ENCODE measurements at regions not wholly inside any gene's neighbourhood (a gene's known extent, or its start where the extent isn't known, plus 50 kb on each side); places are given as distances from the start of the nearest gene placed in this dataset.
"Not testable (repeated sequence)": the region's sequence is repeated elsewhere in the genome, so short reads cannot be mapped to it uniquely, and the experiment has no call there.

DNA sequence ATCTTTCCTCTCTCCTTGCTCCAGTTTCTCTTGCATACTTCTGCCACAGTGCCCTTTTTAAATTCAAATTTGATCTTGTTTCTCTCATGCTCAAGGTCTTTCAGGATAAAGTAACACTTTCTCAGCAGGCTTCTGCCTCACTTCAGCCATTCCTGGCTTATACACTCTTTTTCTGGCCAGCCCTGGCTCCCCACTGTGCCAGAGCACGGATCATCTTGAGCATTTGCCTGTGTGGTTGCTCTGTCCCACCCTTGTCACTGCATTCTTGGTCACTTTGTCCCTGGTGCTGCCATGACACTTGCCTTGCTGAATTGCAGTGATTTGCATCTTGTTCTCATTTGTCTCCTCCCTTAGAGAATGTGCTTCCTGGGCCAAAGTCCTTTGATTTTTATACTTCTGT is 634.3 kb downstream of the TMEM182 start:
- no peak for DNase-seq

DNA sequence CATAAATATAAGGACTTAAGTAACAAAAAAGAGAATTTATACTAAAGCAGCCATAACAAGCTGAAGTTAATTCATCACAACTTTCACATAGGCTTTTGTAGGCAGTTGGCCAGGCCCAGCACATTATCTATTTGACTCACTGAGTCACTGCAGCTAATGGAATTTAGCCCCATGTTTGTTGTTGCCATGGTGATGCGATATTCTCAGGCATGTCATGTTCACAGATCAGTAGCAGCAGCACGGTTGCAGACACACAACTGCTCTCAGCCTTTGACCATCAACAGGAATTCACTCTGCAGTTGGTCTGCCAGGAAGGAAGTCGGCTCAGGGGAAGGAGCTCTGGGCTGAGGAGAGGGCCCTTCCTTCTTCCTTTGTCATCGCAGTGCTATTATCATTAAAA is 639.8 kb downstream of the TMEM182 start:
- no peak for DNase-seq

- DNase-seq = no peak
Measured at GRCh38 chr2:103402336-103402735, 640.5 kb downstream of the TMEM182 start.

GRCh38 chr2:103402944-103403343 is 641.1 kb downstream of the TMEM182 start:
- no peak for DNase-seq

DNA sequence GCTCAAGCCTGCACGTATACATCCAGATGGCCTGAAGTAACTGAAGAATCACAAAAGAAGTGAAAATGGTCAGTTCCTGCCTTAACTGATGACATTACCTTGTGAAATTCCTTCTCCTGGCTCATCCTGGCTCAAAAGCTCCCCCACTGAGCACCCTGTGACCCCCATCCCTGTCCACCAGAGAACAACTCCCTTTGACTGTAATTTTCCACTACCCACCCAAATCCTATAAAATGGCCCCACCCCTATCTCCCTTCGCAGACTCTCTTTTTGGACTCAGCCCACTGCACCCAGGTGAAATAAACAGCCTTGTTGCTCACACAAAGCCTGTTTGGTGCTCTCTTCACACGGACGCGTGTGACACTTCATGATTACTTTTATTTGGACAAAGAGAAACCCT is 641.6 kb downstream of the TMEM182 start:
- not testable (repeated sequence) for DNase-seq

DNA sequence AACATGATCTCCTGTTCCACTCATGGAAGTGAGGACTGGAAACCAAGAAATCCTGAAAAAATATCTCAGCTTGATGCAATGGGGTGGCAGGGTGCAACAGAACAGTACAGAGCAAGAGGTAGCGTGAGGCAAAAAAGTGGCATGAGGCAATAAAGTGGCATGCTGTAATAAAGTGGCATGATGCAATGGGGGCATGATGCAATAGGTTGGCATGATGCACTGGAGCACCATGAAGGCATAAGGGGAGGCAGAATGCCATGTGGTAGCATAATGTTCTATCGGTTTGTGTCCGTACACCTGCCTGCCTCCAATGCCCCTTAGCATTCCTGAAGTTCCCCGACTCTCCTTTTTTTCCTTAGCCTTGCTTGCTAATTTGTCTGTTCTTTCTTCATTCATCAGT is 648.4 kb downstream of the TMEM182 start:
- no peak for DNase-seq

DNA sequence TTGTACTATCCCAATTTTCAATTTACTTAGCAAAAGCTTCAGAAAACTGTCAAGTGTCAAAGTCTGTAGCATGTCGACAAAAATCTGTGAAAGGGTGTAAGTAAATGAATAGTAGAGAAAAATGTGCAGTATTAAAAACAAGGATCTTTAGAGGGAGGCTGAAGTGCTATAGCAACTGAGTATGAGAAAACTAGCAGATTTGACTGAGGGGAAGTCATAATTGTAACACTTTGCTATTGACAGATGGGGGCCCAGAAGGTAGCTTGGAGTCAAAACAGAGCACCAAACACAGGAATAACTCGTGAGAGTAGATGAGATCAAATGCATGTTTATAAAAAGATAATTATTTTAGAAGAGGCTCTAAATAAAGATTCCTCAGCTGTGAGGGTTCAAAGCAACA is 657.7 kb downstream of the TMEM182 start:
- no peak for DNase-seq

DNA sequence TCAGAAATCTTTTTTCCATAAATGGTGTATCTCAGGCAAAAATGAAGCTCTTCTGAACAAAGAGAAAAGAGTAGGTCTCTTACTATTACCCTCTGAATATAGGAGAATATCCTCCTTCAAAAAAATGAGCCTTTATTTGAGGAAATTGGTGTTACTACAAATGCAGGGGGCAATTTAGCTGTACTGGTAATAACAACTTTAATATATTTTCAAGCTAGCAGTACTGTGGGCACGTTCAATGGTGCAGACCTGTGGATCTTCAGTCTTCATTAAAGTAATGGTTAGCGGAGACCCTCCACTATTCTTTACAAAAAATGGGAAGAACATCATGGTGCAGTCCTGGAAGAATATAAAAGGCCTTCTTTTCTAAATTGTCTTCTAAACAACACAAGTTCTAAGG is 661.3 kb downstream of the TMEM182 start:
- DNase-seq = no peak

DNA sequence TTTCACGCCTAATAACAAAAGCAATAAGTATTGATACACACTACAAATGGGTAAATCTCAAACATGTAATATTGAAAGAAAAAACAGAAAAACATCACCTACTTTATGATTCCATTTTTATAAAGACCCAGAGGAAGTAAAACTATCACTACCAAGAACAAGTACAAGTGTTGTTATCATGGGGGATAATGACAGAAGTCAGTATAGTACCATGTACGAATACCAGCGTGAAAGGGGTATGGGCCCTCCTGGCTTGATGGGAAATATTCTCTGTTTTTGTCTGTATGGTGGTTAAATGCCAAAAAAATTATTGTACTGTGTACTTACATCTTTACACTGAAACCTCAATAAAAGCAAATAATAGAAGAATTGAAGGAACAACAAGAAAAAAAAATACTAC is 665.7 kb downstream of the TMEM182 start:
- no peak for DNase-seq

GRCh38 chr2:103430191-103430590 is 668.4 kb downstream of the TMEM182 start:
- DNase-seq = no peak

DNA sequence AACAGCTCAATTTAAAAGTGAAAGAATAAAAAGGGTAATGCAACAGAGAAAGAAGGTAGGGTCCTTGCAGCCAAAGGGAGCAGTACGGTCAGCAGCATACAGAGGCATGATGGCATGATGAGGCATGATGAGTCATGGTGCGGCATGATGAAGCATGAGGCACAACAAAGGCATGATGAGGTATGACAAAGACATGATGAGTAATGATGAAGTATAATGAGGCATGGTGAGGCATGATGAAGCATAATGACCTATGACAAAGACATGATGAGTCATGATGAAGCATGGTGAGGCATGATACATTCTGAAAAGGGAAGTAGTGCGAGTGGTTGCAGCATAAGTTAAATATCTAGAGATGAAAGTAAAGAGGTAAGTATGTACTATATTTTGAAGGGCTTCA is 673.2 kb downstream of the TMEM182 start:
- no peak for DNase-seq

DNA sequence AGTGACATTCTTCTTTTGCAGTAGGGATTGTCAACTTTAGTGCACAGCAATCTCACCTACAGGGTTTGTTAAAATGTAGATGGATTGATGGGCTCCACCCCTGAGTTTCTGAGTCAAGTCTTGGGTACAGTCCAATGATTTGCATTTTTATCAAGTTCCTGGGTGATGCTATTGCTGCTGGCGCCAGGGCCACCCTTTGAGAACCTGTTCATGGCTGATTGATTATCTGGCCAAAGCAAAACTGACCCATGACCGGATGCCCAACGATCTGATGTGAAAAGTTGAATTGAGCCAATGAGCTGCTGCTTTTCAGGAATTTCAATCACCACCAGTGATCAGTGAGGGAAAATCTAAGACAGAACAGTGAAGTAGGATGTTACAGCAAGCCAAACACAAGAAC is 675.3 kb downstream of the TMEM182 start:
- DNase-seq = no peak

DNA sequence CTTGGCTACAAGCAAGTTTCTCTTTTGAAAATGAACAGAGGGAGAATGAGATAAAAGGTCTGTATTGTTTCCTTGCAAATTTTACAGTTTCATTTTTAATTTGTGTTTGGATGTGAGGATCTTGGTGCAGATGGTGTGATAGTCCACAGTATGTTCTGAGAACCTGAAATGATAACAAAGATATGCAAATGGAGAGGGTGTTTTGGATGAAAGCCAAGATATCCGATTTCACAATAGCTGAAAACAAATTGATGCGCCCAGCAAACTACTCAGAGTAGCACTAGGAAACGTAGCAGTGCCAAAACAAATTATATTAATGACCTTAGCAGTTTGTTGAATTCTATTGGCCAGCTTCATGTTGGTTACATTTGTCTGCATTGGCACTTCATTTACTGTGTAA is 683.5 kb downstream of the TMEM182 start:
- no peak for DNase-seq

DNA sequence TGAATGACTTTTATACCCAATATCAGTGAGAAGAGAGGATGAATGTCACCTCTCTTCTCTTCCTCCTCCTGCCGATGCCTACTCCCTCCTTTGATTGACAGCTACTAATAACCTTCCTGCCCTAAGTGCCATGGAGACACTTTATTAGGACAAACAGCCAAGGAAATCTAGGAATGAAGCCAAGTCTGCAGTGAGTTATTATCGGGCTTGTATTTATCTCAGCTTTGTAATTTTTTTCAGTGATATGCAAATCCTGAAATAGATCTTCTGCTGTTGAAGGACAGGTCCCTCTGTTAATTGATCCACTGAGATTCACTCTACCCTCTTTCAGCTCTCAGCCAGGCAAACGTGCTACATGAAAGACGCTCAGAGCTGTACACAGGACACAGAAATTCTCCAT is 686.7 kb downstream of the TMEM182 start:
- no peak for DNase-seq

DNA sequence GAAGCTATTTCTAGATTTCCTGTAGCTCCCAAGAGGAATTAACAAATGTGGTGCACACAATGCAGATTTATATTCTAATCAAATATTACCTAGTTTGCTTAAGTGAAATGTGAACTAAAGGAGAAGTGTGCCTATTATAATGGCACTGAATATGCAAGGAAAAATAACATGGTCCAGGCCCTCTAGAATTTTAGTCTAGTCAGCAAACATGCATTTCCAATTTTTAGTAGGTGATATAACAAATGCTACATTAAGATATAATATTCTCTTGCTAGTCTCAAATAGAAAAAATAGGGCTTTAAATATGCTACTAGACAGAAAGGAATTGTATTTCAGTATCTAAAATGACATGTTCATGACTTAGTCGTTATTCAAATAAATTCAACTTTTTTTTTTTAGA is 689.5 kb downstream of the TMEM182 start:
- no peak for DNase-seq

DNA sequence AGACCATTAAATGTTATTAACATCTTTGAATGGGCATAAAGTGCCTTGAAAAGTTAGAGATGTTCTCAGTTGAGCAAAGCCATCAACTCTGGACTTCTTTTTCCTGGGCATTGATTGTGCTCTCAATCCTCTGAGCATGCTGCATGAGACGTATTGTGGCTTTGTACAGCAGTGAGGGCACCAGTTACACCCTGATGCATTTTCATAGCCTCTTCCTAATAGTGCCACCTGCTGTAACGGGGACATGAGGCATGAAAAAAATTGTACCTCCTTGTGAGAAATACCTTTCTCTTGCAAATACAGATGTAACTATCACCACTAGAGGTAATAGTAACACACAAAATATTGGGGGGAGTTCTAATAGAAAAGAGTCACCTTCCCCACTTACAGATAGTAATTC is 697.5 kb downstream of the TMEM182 start:
- no peak for DNase-seq

DNA sequence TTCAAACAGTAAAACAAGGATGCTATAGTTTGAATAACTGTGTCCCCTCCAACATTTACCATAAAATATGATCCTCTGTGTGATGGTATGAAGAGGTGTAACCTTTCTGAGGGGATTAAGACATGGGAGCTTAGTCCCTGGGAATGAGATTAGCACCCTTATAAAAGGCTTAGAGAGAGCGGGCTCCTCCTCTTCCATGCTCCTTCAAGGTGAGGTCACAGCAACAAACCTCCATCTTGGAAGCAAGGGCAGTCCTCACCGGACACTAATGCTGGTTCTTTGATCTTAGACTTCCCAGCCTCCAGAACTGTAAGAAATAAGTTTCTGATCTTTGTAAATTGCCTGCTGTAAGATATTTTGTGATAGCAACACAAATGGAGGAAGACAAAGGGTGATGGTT is 700.3 kb downstream of the TMEM182 start:
- no peak for DNase-seq

GRCh38 chr2:103462712-103463111 is 700.9 kb downstream of the TMEM182 start:
- no peak for DNase-seq

DNA sequence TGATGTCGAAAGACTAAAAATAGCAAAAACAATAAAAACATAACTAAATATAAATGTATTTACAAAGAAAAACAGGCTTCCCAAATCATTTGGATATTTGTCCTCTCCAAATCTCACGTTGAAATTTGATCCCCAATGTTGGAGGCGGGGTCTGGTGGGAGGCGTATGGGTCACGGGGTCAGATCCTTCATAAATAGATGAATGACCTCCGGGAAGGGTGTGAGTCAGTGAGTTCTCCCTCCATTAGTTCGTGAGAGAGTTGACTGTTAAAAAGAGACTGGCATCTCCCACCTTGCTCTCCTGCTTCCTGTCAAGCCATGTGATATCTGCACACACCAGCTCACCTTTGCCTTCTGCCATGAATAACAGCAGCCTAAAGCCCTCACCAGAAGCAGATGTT is 703.0 kb downstream of the TMEM182 start:
- no peak for DNase-seq

DNA sequence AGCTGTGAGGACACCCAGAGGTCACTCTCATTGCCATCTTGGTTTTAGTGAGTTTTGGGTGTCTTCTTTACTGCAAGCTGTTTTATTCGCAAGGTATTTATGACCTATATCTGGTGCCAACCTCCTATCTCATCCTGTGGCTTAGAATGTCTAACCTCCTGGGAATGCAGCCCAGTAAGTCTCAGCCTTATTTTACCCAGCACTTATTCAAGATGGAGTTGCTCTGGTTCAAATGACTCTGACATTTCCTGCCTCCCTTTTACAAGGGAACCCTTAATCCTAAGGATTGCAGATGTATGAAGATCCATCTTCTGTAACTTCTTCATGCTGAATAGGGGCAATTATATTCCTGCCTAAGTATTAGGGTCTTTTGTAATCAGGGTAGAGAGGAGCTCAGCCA is 708.0 kb downstream of the TMEM182 start:
- no peak for DNase-seq

GRCh38 chr2:103484906-103485305 is 723.1 kb downstream of the TMEM182 start:
- no peak for DNase-seq

- DNase-seq = no peak
Measured at GRCh38 chr2:103496850-103497249, 735.0 kb downstream of the TMEM182 start.

- DNase-seq = no peak
Measured at GRCh38 chr2:103506812-103507211, 745.0 kb downstream of the TMEM182 start.

DNA sequence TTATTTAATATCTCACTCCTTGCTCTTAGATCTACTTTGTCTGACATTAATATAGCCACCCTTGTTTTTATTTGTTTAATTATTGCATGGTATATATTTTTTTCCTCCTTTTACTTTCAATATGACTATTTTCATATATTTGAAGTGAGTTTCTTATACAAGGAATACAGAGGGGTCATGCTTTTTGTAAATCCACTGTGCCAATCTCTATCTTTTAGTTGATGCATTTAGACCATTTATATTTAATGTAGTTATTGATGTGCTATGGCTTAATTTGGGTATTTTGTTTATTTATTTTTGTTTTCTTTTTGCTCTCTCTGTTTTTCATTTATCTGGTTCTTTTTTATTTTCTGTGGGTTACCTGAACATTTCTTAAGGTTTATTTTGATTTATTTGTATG is 750.6 kb downstream of the TMEM182 start:
- DNase-seq = no peak

DNA sequence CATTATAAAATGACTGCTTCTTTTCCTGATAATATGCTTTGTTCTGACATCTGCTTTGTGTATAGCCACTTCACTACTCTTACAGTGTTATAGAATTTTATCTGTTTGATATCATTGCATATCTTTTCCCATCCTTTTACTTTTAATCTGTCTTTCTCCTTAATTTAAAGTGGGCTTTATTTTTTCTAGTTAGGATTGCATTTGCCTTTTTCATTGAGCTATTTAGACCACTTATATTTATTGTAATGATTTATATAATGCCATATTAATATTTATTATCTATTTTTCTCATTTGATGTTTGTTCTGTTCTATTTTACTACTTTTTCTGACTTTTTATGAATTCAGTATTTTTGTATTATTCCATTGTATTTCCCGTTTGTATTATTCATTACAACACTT is 758.7 kb downstream of the TMEM182 start:
- DNase-seq = no peak

DNA sequence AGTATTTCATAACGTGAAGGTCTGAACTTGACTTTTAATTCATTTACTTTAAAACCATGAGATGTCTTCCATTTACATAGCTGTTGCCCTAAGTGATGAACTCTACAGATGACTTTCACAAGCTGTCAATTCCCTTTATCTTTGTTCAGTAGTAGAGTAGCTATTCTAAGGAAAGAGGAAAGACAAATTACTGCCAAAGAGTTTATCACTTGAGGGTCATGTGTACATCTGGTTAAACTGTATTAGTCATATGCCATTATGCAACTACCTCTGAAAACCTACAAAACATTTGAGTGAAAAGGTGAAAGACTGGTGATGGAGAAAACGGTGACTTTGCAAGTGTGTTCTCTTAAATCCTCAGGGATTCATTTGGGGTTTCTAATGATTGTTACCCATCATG is 763.9 kb downstream of the TMEM182 start:
- no peak for DNase-seq

Measured in NK-92 treated with Interleukin-12 subunit alpha and Interleukin-12 subunit beta, amount 100 ng/mL, for 24 hours (cell line).